GM18873 (cell line): ENCODE measurements at regions not wholly inside any gene's neighbourhood (a gene's known extent, or its start where the extent isn't known, plus 50 kb on each side); places are given as distances from the start of the nearest gene placed in this dataset.

Source experiments
- ATAC-seq: cut with Tn5 transposase; IDR thresholded peaks from one replicate; pipeline ENCODE4 v1.9.1; 2021; ENCODE audit warnings: mild to moderate bottlenecking, moderate library complexity, moderate number of reproducible peaks; ENCODE audit not compliant: unreplicated experiment, low FRiP score

DNA sequence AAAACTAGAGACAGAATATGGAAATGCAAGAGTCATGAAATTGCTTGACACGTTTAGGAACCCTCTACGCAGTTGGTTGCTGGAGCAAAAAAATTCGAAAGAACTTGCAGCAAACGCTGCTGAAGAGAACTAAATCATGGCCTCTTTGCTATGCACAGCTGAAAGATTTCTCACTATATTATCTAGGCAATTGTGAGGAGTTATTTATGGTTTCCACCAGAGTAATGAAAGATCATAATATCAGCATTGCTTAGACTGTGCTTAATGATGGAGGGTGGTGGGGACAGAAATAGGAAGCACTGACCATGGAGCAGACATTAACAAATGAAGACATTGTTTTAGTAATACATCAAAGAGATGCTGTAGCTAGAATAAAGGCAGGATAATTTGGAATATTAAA lies 593.4 kb upstream of the ZNF717 start:
- no peak for ATAC-seq

DNA sequence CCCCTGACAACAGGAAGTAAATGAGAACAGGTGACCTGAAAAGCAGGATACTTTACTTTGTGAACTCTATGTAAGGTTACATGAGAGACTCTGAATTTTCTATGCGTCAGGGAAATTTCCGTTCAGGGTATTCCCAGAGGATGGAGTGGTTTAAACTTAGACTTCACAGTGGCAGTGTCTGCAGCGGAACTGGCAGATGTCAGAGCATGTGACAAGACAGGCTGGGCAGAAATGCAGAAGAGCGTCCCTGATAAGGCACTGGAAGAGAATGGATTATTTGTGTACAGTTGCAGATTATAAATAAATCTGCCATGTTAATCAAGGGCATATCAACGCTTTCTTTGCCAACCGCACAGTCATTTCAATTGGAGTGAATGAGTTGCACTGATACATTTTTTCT lies 598.4 kb upstream of the ZNF717 start:
- ATAC-seq: no peak

DNA sequence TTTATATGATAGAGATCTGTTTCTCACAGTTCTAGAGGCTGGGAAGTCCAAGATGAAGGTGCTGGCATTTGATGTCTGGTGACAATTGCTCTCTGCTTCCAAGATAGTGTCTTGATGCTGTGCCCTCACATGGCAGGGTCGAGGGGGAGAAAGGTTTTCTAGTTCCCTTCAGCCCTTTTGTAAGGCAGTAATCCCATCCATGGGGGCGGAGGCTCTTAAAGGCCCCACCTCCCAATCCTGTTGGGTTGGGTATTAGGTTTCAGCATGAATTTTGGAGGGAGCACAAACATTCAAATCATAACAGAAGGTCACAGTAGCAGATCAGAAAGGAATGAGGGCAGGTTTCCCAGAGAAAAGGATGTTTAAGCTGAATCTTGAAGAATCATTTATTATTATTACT lies 601.7 kb upstream of the ZNF717 start:
- no peak for ATAC-seq

DNA sequence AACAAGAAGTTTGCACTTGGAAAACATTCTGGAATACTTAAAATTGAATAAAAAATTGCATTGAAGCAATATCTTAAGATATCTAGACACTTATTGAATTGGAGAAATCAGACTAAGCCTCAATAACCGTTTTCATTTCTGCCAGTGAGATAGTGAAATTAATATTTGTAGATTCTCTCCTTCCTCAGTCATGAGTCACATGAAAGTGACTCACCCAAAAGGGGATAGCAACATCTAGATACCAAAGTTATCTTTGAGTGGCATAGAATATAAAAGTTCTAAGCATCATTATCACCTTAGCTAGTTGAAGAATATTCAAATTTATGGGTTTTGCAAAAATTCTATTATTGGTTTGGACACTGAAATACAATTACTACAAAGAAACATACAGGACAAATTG lies 614.8 kb upstream of the ZNF717 start:
- ATAC-seq: no peak

DNA sequence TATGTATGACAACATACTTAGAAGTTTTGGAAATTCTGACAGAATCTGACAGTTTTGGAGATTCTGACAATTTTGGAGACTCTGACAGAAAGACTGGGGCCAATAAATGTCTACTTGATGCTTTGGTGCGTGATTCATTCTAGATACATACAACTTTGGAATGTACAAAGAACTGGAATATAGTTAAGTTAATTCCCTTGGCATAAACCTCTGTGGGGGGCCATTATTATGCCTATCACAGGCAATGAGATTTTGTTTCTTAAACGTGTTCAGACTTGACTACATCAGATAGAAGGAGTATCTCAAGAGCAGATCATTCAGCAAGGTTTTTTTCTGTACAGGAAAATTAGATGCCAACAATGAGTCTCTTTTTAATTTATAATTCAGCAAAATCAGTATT lies 617.6 kb upstream of the ZNF717 start:
- no peak for ATAC-seq

DNA sequence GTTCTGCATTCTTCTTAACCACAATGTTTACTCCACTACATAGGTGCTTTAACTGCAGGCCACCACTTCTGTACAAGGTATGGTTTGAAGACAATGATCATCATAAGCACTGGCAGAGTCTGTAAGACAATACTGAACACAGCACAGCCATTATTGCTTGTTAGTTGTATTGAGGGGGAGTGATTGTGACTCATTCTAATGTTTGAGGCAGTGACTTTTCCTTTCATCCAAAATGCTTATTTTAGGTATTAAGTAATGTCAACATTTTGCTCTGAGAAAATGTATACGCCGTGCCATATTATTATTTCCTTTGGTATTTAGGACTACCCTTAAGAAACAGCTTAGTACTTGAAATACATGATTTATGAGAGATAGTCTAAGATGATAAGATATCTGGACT lies 618.2 kb upstream of the ZNF717 start:
- no peak for ATAC-seq

DNA sequence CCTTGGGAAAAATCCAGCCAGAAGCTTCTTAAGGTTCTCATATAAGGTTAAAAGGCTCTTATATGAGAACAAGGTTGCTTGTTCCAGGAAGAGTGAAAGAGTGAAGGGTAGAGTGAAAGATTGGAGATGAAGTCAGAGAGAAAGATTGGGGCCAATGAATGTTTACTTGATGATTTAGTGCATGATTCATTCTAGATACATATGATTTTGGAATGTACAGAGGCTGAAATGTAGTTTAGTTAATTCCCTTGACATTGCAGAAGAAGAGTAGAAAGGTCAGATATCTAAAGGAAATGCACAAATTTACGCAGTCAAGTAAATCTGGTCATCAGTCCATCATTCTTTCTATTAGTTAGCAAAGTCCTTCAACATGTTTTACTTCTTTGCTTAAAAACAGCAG lies 619.8 kb upstream of the ZNF717 start:
- ATAC-seq: no peak

DNA sequence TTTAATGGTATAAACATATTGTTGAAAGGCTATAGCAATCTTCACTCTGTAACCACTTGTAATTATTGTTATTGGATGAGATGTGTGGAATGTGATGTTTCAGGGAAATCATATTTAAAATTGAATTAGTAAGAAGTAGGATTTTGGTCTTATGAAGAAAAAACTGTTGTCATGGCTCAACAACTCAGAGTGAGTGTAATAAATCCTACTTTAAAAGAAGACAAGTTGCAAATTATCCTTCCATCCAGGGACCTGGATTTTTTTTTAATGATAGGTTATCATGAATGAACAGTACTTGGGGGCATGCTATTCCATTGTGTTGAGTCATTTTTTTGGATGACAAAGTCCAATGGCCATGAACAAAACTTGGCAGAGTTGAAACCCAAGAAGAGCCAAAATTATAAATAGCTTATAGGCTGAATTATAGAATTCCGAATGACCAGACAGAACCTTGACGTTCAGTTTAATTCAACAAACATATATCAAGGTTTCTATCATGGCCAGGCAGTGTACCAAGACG lies 625.5 kb upstream of the ZNF717 start:
- ATAC-seq: no peak

DNA sequence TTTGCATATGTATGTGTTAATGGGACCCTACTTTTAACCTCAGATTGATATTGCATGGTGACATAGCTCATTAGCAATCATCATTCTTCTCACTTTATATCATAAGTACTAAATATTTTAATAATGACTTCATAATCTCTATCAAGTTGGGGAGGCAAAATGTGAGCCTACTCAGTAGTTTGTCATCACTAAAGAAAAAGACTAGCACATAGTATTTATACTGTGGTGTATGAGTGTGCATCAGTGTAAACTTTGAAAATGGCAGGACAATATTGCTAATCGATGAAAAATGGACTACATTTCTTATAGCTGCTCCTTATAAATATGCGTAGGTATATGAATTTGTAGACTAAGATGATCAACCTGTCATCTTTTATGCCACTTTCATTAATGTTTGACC lies 624.5 kb upstream of the ROBO2 start:
- no peak for ATAC-seq

DNA sequence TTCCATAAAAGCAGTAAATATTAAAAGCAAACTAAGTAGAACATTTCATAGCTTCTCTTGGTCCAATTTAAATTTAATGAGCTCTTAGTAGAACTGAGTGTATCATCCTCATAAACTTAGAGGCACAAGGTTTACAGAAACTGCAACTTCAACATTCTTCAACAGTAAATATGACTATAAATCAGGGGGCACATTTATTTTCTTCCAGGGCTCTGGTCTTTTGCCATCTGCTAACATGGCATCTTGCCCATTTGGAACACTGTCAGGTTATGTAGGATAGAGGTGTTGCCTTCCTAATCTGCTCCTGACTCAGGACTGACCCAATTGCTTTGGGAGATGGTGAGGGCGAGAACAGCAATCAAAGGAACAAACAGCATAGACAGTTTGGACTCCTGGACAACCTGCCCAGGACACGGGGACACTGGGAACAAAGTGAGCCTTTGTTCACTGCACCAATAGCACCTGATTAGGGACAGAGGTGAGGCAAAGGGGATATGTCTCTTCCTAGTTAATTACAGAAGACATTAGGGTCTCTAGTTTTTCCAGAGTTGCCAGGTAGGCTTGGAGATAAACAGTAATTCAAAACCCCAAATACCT lies 610.2 kb upstream of the ROBO2 start:
- no peak for ATAC-seq

DNA sequence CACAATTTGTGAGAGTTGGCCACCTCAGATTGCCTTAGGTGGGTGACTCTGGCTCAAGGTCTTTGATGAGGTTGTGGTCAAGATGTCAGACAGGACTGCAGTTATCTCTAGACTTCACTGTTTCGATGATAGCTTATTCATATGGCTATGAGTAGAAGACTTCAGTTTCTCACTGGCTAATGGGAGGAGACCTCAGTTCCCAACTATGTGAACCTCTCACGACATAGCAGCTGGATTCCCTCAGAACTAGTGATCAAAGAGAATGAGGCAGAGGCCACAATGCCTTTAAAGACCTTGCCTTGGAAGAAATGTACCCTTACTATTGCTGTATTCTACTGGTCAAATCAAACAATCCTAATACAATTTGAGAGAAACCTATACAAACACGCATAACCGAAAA lies 607.5 kb upstream of the ROBO2 start:
- no peak for ATAC-seq

DNA sequence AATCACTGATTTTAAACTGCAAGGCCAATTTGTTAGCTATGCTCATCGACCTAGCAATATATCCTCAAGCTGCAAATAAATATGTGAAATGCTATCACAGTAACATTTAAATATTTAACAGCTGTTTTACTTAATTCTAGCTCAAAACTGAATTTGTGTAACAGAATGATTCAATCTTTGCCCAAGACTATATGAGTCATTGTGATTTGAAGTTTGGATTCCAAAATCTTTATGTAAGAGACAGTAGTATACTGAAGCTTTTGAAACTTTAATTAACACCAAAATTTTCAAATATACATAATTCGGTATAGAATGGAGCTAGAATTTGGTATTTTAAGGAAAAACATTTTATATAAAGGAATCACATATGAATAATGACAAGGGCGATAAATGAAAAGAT lies 603.0 kb upstream of the ROBO2 start:
- no peak for ATAC-seq

DNA sequence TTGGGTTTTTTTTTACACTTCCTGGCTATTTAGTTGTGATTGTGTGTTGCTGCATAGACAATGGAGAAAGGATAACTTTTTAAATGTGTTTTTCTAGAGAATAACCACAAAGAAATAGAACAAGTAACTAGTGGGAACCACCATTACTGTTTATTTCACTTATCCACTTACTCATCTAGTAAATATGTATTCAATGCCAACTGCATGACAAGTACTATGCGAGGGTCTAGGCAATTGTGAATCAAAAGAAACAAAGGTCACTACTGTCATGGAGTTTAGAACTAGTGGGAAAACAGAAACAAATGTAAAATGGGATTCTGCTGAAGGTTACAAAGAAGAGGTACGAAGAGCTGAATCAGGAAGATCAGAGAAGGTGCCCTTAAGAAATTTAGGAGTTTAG lies 600.9 kb upstream of the ROBO2 start:
- no peak for ATAC-seq

DNA sequence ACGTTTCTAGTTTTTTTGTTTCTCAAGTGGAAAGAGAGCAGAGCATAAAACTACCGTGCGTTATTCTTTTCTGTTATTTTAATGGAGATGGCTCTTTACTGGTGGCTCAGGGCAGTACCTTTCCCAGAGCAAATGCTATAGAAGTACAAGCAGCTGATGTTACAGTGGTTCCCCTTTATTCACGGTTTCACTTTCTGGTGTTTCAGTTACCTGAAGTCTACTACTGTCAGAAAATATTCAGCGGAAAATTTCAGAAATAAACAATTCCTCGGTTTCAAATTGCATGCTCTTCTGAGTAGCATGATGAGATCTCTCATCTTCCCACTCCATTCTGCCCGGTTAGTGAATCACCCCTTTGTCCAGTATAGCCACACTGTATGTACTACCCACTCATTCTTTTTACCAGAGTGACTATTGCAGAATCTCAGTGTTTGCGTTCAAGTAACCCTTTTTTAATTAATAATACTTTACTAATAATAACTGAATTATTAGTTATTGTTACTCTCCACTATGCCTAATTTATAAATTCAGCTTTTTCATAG lies 597.5 kb upstream of the ROBO2 start:
- no peak for ATAC-seq

DNA sequence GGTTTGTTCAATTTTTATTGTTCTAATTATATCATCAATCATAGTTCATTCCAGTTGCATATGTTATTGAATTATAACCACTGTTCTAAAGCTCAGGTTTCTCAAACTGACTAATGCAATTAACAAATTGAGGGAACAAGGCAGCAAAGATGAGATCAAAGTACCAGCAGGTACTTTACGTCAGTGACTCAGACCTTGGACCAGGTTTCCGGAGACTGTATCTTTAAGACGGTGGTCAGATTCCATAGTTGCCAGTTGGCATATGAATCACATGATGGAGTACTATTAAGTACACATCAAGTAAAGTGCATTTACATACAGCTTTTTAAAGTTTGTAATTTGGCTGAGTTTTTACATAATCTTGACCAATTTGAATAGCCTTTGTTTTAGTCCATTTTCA lies 583.6 kb upstream of the ROBO2 start:
- ATAC-seq: no peak

DNA sequence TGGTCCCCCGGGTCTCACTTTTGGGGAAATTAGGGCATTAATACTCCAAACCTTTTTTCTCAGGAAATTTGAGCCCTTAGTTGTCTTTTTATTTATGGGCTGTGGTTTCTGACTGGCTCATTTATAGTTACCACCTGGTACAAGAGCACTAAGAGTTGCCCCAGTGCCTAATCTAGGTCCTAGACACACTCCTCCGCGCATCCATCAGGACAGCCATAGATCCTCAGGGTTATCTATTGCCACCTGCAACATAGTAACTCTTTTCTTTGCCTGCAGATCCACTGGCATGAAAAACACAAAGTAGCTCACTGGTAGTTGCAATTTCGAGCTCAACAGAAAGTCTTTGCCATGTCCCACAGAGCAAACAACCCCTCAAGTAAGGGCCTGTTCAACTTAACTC lies 576.4 kb upstream of the ROBO2 start:
- ATAC-seq: no peak

DNA sequence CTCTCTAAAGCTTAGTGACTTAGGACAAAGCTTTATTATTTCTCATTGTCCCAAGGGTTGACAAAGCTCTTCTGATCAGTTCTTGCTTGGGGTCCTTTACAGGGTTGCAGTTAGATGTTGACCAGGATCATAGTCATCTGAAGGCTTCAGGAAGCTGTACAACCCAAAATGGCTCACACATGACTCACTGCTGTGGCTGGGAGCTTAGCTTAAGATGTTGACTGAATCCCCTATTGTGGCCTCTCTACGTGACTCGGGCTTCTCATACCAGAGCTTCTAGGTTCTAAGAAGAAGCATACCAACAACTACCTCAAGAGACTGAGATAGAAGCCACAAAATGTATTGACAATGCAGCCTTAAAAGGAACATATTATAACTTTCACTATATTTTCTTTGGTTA lies 569.6 kb upstream of the ROBO2 start:
- no peak for ATAC-seq

DNA sequence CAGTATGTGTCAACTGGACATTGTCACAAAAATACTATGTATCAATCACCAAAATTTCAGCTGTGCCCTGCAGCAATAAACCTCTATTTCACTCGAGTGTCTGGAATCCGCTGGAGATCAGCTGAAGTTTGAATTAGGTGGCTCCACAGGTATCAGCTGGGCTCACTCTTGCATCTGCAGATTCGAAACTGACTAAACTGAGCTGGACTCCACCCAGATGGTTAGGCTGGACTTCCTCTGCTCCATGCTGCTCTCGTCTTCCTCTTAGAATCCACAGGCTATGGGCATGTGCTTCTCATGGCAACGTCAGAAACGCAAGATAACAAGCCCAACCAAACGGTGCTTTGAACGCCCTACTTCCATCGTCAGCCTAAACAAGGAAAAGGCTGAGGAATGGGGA lies 565.3 kb upstream of the ROBO2 start:
- ATAC-seq: no peak

DNA sequence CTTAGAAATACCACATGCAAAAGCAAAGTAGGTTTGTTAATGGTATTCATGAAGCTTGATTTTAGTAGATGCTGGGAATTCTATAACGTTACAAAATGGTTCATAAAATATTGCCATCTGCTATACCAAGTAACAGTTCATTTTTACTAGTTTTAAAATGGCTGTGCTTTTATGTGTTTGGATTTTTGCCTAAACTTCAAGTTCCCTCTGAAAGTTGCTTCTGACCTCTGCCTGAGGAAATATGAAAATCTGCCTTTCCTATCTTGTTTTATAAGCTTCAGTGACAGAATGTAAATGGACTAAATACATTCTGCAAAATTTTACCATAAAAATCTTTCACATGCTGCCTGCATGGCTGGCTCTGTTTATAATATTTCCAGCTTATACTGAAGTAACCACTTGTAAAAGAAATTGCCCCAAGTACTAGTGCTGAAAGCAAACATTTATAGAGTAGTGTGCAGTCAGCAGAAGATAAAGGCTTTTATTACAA lies 560.7 kb upstream of the ROBO2 start:
- ATAC-seq: no peak

DNA sequence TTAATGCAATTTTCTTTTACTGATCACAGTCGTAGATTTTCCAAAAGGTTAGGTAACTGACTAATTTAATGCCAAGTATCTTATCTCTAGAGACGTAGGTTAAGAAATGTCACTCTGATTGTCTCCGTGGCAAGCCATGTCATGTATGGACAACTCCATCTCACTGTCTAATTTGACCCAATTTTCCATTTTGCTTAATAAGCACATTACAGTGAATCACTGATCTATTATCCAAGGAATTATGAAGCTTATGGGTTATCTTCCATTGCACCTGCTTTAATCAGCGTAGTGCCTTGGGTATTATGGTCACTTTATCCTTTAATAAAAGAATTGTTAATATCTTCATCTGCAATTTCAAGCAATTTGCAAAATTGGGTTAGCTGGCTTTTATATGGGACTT lies 557.4 kb upstream of the ROBO2 start:
- ATAC-seq: no peak

DNA sequence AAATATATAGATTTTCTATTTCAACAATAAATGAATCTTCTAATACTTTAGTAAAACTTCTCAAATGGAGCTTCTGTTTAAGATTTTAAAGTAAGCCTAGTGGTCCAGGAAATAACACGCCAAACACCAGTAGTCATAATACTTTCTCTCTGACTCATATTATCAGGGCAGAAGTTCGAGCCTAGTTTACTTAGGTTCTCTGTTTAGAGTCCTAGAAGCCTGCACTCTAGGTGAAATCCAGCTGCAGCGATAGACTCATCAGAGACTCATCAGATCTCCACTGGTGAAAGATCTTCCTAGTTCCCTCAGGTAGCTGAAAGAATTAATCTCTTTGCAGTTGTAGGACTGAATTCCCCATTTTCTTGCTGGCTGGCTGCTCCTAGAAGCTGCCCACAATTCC lies 552.5 kb upstream of the ROBO2 start:
- ATAC-seq: no peak

DNA sequence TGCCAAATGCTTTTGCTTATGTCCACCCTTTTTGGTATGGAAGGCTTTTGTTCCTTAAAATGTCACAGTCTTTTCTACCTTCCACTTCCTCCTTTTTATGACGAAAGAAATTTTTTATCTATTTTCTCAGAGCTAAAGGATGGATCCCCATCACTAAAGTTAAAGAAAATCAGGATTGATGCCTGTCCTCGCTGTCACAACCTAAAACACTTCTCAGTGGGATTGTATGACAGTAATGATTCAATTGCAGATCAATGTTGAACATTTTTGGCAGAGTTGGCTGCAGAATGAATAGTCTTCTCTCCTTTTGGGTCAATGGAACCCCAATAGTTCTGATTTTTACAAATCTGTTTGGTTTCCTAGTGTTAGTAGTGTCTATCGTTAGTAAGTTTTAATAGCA lies 549.8 kb upstream of the ROBO2 start:
- no peak for ATAC-seq

DNA sequence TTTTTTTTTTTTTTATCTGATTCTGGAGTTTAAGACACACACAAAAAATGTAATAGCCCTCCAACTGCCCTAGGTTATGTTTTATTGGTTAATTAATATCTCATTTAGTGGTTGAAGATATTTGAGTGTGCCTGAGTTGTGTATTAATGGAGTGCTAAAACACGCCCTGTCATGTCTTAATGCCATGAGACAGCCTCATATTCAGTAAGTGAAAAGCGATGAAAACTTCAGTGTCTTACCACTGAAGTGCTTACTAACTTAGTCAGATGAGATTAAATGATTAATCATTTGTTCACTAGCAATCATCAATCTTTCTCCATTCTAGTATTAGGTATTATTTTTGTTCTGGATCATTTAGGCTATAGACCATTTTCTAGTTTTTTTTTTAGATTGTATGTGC lies 544.7 kb upstream of the ROBO2 start:
- no peak for ATAC-seq
